ENCODE measurements at regions not wholly inside any gene's neighbourhood (a gene's known extent, or its start where the extent isn't known, plus 50 kb on each side); places are given as distances from the start of the nearest gene placed in this dataset.

- H3K4me3 ChIP-seq = no peak overlapping the region
- H3K27me3 ChIP-seq = no peaks in the 10 kb centered on the region
- no peaks in the 10 kb centered on the region for H3K36me3 ChIP-seq
- TF ChIP-seq Cebpa-rat (IDR thresholded peaks at IDR 0.05) = no peak
- H3K4me1 ChIP-seq = peaks cover 8% of the 10 kb centered on the region; the same call in 1 of the 2 replicates
- no peak overlapping the region for H3K27ac ChIP-seq
- H3K9ac ChIP-seq = no peak overlapping the region
- no peaks in the 10 kb centered on the region for H4K20me1 ChIP-seq
- H3K9me3 ChIP-seq = no peaks in the 10 kb centered on the region
- no peak overlapping the region for H3K4me2 ChIP-seq
These were observed 62.1 kb upstream of the ZNF516 start for GRCh38 chr18:76557026-76557575.

GRCh38 chr18:76554547-76555222, 59.6 kb upstream of the ZNF516 start:
- Histone ChIP-seq H3K9me3 (no peaks in the 10 kb centered on the region), H4K20me1 (no peaks in the 10 kb centered on the region), H3K4me3 (no peak overlapping the region), H3K9ac (no peak overlapping the region), H3K4me1 (peaks cover 8% of the 10 kb centered on the region; the same call in 1 of the 2 replicates), H3K27ac (no peak overlapping the region), H3K4me2 (no peak overlapping the region), H3K27me3 (no peaks in the 10 kb centered on the region), H3K36me3 (no peaks in the 10 kb centered on the region)
- TF ChIP-seq Cebpa-rat (IDR thresholded peaks at IDR 0.05) = no peak

- Histone ChIP-seq H3K36me3 (no peaks in the 10 kb centered on the region), H3K4me2 (no peak overlapping the region), H3K27me3 (no peaks in the 10 kb centered on the region), H3K4me3 (no peak overlapping the region), H3K27ac (no peak overlapping the region), H3K4me1 (peaks cover 3% of the 10 kb centered on the region; the same call in 1 of the 2 replicates), H3K9ac (no peak overlapping the region), H3K9me3 (no peaks in the 10 kb centered on the region), H4K20me1 (no peaks in the 10 kb centered on the region)
- TF ChIP-seq Cebpa-rat (IDR thresholded peaks at IDR 0.05) = no peak
These were observed 58.9 kb upstream of the ZNF516 start for GRCh38 chr18:76553715-76554546.

- Histone ChIP-seq H3K36me3 (no peaks in the 10 kb centered on the region), H3K9ac (no peak overlapping the region), H3K4me2 (no peak overlapping the region), H3K27me3 (no peaks in the 10 kb centered on the region), H3K4me3 (no peak overlapping the region), H3K9me3 (no peaks in the 10 kb centered on the region), H3K27ac (no peak overlapping the region), H4K20me1 (no peaks in the 10 kb centered on the region), H3K4me1 (no peaks in the 10 kb centered on the region)
- TF ChIP-seq Cebpa-rat (IDR thresholded peaks at IDR 0.05) = no peak
These were observed 53.5 kb upstream of the ZNF516 start for GRCh38 chr18:76548541-76548940.

- Histone ChIP-seq H3K9me3 (no peaks in the 10 kb centered on the region), H3K4me2 (no peak overlapping the region), H3K36me3 (no peaks in the 10 kb centered on the region), H3K4me1 (no peaks in the 10 kb centered on the region), H3K4me3 (no peak overlapping the region), H3K27me3 (no peaks in the 10 kb centered on the region), H3K9ac (no peak overlapping the region), H4K20me1 (no peaks in the 10 kb centered on the region), H3K27ac (no peak overlapping the region)
- no peak for TF ChIP-seq Cebpa-rat (IDR thresholded peaks at IDR 0.05)
These were observed 52.3 kb upstream of the ZNF516 start for GRCh38 chr18:76547296-76547695.

- H3K9ac ChIP-seq = no peak overlapping the region
- no peak overlapping the region for H3K4me3 ChIP-seq
- no peak for TF ChIP-seq Cebpa-rat (IDR thresholded peaks at IDR 0.05)
- no peaks in the 10 kb centered on the region for H3K4me1 ChIP-seq
- H3K9me3 ChIP-seq = no peaks in the 10 kb centered on the region
- H3K27me3 ChIP-seq = no peaks in the 10 kb centered on the region
- no peaks in the 10 kb centered on the region for H4K20me1 ChIP-seq
- no peak overlapping the region for H3K27ac ChIP-seq
- H3K36me3 ChIP-seq = no peaks in the 10 kb centered on the region
- H3K4me2 ChIP-seq = no peak overlapping the region
These were observed 51.4 kb upstream of the ZNF516 start for GRCh38 chr18:76546436-76546835.

- Histone ChIP-seq H3K4me1 (no peaks in the 10 kb centered on the region), H3K27me3 (no peaks in the 10 kb centered on the region), H4K20me1 (no peaks in the 10 kb centered on the region), H3K4me2 (no peak overlapping the region), H3K36me3 (no peaks in the 10 kb centered on the region), H3K9me3 (no peaks in the 10 kb centered on the region), H3K9ac (no peak overlapping the region), H3K4me3 (no peak overlapping the region), H3K27ac (no peak overlapping the region)
- TF ChIP-seq Cebpa-rat (IDR thresholded peaks at IDR 0.05) = no peak
These were observed 51.0 kb upstream of the ZNF516 start for GRCh38 chr18:76546088-76546435.

GRCh38 chr18:76545433-76546087, 50.5 kb upstream of the ZNF516 start:
- no peak for TF ChIP-seq Cebpa-rat (IDR thresholded peaks at IDR 0.05)
- no peaks in the 10 kb centered on the region for H3K27me3 ChIP-seq

GRCh38 chr18:76544511-76545345, 49.7 kb upstream of the ZNF516 start:
- no peak overlapping the region for H3K4me2 ChIP-seq
- H3K9me3 ChIP-seq = no peaks in the 10 kb centered on the region
- H3K4me1 ChIP-seq = no peaks in the 10 kb centered on the region
- no peaks in the 10 kb centered on the region for H3K36me3 ChIP-seq
- no peak overlapping the region for H3K27ac ChIP-seq
- H3K4me3 ChIP-seq = no peak overlapping the region
- no peaks in the 10 kb centered on the region for H4K20me1 ChIP-seq
- no peak overlapping the region for H3K9ac ChIP-seq
- TF ChIP-seq Cebpa-rat (IDR thresholded peaks at IDR 0.05) = no peak
- H3K27me3 ChIP-seq = no peaks in the 10 kb centered on the region

More at GRCh38 chr18:76545433-76546087, 50.5 kb upstream of the ZNF516 start:
- Histone ChIP-seq H4K20me1 (no peaks in the 10 kb centered on the region), H3K27ac (no peak overlapping the region), H3K4me2 (no peak overlapping the region), H3K4me1 (no peaks in the 10 kb centered on the region), H3K9ac (no peak overlapping the region), H3K36me3 (no peaks in the 10 kb centered on the region), H3K9me3 (no peaks in the 10 kb centered on the region), H3K4me3 (no peak overlapping the region)
